HCT116 (cell line): ENCODE measurements at regions not wholly inside any gene's neighbourhood (a gene's known extent, or its start where the extent isn't known, plus 50 kb on each side); places are given as distances from the start of the nearest gene placed in this dataset.
A peak's percentile ranks its signal among the peaks of the same experiment; 100 is the strongest.

Source experiments
- ATAC-seq: fragments of 200-7000 bp; cut with Tn5 transposase; 2 replicates; pipeline ENCODE4 v1.9.1; 2020; ENCODE audit warnings: mild to moderate bottlenecking, moderate library complexity
- BruUV-seq: library from RNA; stranded (reverse); fragments of 400-500 nt; replicated peaks from 2 replicates; lab custom pipeline; 2021; lab: Mats Ljungman, UMichigan
- CTCF ChIA-PET: fragments of 300-600 bp; sonication (Branson Sonifier 250); formaldehyde crosslinking; loops from one replicate; lab custom pipeline; 2021; ENCODE audit warnings: antibody characterized with exemption; lab: Charles Lee
- POLR2A ChIA-PET: fragments of 300-600, 350-600 bp; sonication (Branson Sonifier 250); formaldehyde crosslinking; loops from one replicate; lab custom pipeline; 2021; ENCODE audit warnings: antibody characterized with exemption; lab: Charles Lee
- RAD21 ChIA-PET, 2 experiments: fragments of 300-600 bp; sonication (Branson Sonifier 250); formaldehyde crosslinking; loops; one replicate each; lab custom pipeline; 2023; ENCODE audit warnings: low total read pairs in 2 of 2; ENCODE audit not compliant: uncharacterized antibody in 2 of 2, unreplicated experiment in 2 of 2, low non-redundant PET in 1 of 2; lab: Charles Lee
- DNase-seq: peaks from one replicate; pipeline ENCODE4 v3.0.0-alpha.2; 2010; ENCODE audit warnings: low read depth, low spot score
- H2AFZ ChIP-seq: fragments of 200-600 bp; shearing (Covaris generic), sonication (generic); 2 replicates; pipeline ENCODE4 v1.6.1; 2017; ENCODE audit warnings: low read depth, mixed run types, mixed read lengths, antibody characterized with exemption, low read length; ENCODE audit not compliant: poor library complexity, severe bottlenecking
- H3K27ac ChIP-seq: 2 replicates; pipeline ENCODE4 v1.5.1; 2012; ENCODE audit warnings: low read depth, low read length
- H3K27me3 ChIP-seq: fragments of 200-600 bp; sonication (generic); 2 replicates; pipeline ENCODE4 v1.6.1; 2016; ENCODE audit warnings: mixed run types, low read length, mixed read lengths; ENCODE audit not compliant: insufficient read depth
- H3K36me3 ChIP-seq, 2 experiments: fragments of 200-500 bp in 1 of 2; fragments of 200-600 bp in 1 of 2; sonication (Bioruptor generic) in 1 of 2; sonication (generic) in 1 of 2; 2 replicates each; pipeline versions ENCODE4 v1.5.1 to v1.6.1; 2014 to 2016; ENCODE audit warnings: low read length in 2 of 2, inconsistent platforms in 1 of 2, mixed read lengths in 1 of 2, mixed run types in 1 of 2; ENCODE audit not compliant: insufficient read depth in 2 of 2, control insufficient read depth in 1 of 2
- H3K4me1 ChIP-seq, 2 experiments: fragments of 200-600 bp in 1 of 2; sonication (generic) in 1 of 2; 2 replicates each; pipeline versions ENCODE4 v1.5.1 to v1.6.1; 2012 to 2017; ENCODE audit warnings: low read length in 2 of 2, inconsistent platforms in 1 of 2, mild to moderate bottlenecking in 1 of 2, mixed read lengths in 1 of 2, mixed run types in 1 of 2, moderate library complexity in 1 of 2; ENCODE audit not compliant: insufficient read depth in 2 of 2, control insufficient read depth in 1 of 2
- H3K4me2 ChIP-seq: fragments of 200-600 bp; sonication (generic); 2 replicates; pipeline ENCODE4 v1.6.1; 2017; ENCODE audit warnings: mixed run types, low read length, mixed read lengths
- H3K4me3 ChIP-seq, 2 experiments: fragments of 200-600 bp in 1 of 2; sonication (generic) in 1 of 2; replicated peaks in 1 of 2; 2 replicates each; pipeline ENCODE4 v1.5.1; 2011 to 2016; ENCODE audit warnings: low read length in 2 of 2, control low read depth in 1 of 2, low read depth in 1 of 2, mild to moderate bottlenecking in 1 of 2, mixed read lengths in 1 of 2, mixed run types in 1 of 2
- H3K79me2 ChIP-seq: fragments of 200-600 bp; sonication (generic); 2 replicates; pipeline ENCODE4 v1.6.1; 2017; ENCODE audit warnings: mild to moderate bottlenecking, mixed run types, low read length, moderate library complexity, mixed read lengths; ENCODE audit not compliant: insufficient read depth
- H3K9ac ChIP-seq: fragments of 200-600 bp; sonication (generic); 2 replicates; pipeline ENCODE4 v1.6.1; 2016; ENCODE audit warnings: low read length, mixed read lengths
- H3K9me2 ChIP-seq: fragments of 200-600 bp; sonication (generic), shearing (Covaris generic); 2 replicates; pipeline ENCODE4 v1.6.1; 2017; ENCODE audit warnings: mixed run types, mild to moderate bottlenecking, moderate library complexity; ENCODE audit not compliant: insufficient read depth
- H3K9me3 ChIP-seq, 2 experiments: fragments of 200-500 bp in 1 of 2; fragments of 200-600 bp in 1 of 2; sonication (Bioruptor generic) in 1 of 2; sonication (generic) in 1 of 2; 2 replicates each; pipeline ENCODE4 v1.6.1; 2014 to 2017; ENCODE audit warnings: low read length in 2 of 2, mixed read lengths in 2 of 2, inconsistent platforms in 1 of 2, low read depth in 1 of 2, mild to moderate bottlenecking in 1 of 2, mixed run types in 1 of 2, moderate library complexity in 1 of 2; ENCODE audit not compliant: control insufficient read depth in 1 of 2, insufficient read depth in 1 of 2
- H4K20me1 ChIP-seq: fragments of 200-600 bp; sonication (generic), shearing (Covaris generic); 2 replicates; pipeline ENCODE4 v1.6.1; 2017; ENCODE audit warnings: mixed run types, mild to moderate bottlenecking, moderate library complexity; ENCODE audit not compliant: insufficient read depth
- CEBPB ChIP-seq: IDR thresholded peaks from 2 replicates; pipeline ENCODE4 v1.6.1; 2012; ENCODE audit warnings: low read depth
- EZH2 ChIP-seq: fragments of 200-600 bp; sonication (generic); IDR thresholded peaks from 2 replicates; pipeline ENCODE4 v1.6.1; 2017; ENCODE audit warnings: antibody characterized with exemption, mixed run types
- EZH2phosphoT487 ChIP-seq: fragments of 200-600 bp; IDR thresholded peaks from 2 replicates; pipeline ENCODE4 v1.6.1; 2018; ENCODE audit warnings: antibody characterized with exemption, borderline replicate concordance
- POLR2A ChIP-seq: IDR thresholded peaks from 2 replicates; pipeline ENCODE4 v1.7.0; 2011; ENCODE audit warnings: borderline replicate concordance; ENCODE audit not compliant: insufficient read depth, insufficient read length; ENCODE audit errors: extremely low read depth
- SP1 ChIP-seq: IDR thresholded peaks from 2 replicates; pipeline ENCODE4 v1.6.1; 2012; ENCODE audit warnings: low read depth
- SRF ChIP-seq: IDR thresholded peaks from 2 replicates; pipeline ENCODE4 v1.6.1; 2012; ENCODE audit warnings: low read depth
- YY1 ChIP-seq: IDR thresholded peaks from 2 replicates; pipeline ENCODE4 v1.6.1; 2011; ENCODE audit warnings: low read length, low read depth, moderate library complexity, mild to moderate bottlenecking; ENCODE audit not compliant: insufficient replicate concordance; ENCODE audit errors: extremely low read depth
- ZBTB33 ChIP-seq: IDR thresholded peaks from 2 replicates; pipeline ENCODE4 v1.6.1; 2011; ENCODE audit warnings: mild to moderate bottlenecking, low read length, moderate library complexity; ENCODE audit not compliant: insufficient replicate concordance; ENCODE audit errors: extremely low read depth
- intact Hi-C: fragments of 100-400 bp; cut with micrococcal nuclease; formaldehyde crosslinking; loops from 2 replicates; pipeline ENCODE4 v1.10.0; 2022
- TF ChIP-seq, protein P1 (sequence below): IDR thresholded peaks from 2 replicates; pipeline ENCODE4 v1.6.1; 2012
- TF ChIP-seq, protein P2 (sequence below): IDR thresholded peaks from 2 replicates; pipeline ENCODE4 v1.6.1; 2012; ENCODE audit warnings: low read depth

DNA sequence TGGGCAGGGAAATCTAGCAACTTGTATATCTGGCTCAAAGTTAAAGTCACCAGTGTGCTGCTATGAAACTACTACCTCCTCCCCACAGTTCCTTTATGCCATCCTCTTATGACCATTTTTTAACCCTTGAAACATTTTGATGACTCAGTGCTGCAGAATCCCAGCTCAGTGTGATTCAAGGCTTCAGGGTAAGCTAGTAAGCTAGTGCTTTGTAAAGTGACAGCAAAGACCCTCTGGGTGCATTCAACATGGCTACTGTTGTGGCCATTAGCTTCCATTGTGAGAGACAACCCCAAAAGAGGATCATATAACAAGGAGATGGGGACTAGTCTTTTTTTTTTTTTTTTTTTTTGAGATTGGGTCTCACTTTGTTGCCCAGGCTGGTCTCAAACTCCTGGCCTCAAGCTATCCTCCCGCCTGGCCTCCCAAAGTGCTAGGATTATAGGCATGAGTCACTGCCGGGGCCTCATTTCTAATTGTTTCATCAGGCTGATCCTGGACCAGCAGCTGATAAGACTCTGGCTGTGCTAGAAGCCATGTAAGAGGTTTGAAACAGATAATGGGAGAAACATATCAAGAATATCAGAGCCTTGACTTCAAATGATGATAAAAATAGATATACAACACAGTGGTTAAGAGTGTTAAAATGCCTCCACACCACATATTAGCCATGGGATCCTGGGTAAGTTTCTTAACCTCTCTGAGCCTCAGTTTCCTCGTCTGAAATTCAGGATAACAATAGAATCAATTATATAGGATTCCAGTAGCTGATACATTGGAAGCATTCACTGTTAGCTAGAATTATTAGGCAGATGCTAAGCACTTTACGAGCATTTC is 65.7 kb upstream of the RTN4 start (continued):
- TF ChIP-seq, protein P1, sequence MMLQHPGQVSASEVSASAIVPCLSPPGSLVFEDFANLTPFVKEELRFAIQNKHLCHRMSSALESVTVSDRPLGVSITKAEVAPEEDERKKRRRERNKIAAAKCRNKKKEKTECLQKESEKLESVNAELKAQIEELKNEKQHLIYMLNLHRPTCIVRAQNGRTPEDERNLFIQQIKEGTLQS: no peak; the same call in 1 of the 2 replicates
- no peak for TF ChIP-seq EZH2phosphoT487
- peak; percentile 95 for TF ChIP-seq CEBPB
- TF ChIP-seq YY1: no peak
- TF ChIP-seq, protein P2, sequence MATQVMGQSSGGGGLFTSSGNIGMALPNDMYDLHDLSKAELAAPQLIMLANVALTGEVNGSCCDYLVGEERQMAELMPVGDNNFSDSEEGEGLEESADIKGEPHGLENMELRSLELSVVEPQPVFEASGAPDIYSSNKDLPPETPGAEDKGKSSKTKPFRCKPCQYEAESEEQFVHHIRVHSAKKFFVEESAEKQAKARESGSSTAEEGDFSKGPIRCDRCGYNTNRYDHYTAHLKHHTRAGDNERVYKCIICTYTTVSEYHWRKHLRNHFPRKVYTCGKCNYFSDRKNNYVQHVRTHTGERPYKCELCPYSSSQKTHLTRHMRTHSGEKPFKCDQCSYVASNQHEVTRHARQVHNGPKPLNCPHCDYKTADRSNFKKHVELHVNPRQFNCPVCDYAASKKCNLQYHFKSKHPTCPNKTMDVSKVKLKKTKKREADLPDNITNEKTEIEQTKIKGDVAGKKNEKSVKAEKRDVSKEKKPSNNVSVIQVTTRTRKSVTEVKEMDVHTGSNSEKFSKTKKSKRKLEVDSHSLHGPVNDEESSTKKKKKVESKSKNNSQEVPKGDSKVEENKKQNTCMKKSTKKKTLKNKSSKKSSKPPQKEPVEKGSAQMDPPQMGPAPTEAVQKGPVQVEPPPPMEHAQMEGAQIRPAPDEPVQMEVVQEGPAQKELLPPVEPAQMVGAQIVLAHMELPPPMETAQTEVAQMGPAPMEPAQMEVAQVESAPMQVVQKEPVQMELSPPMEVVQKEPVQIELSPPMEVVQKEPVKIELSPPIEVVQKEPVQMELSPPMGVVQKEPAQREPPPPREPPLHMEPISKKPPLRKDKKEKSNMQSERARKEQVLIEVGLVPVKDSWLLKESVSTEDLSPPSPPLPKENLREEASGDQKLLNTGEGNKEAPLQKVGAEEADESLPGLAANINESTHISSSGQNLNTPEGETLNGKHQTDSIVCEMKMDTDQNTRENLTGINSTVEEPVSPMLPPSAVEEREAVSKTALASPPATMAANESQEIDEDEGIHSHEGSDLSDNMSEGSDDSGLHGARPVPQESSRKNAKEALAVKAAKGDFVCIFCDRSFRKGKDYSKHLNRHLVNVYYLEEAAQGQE: no peak
- TF ChIP-seq EZH2: no peak
- TF ChIP-seq SP1: peak; percentile 78

DNA sequence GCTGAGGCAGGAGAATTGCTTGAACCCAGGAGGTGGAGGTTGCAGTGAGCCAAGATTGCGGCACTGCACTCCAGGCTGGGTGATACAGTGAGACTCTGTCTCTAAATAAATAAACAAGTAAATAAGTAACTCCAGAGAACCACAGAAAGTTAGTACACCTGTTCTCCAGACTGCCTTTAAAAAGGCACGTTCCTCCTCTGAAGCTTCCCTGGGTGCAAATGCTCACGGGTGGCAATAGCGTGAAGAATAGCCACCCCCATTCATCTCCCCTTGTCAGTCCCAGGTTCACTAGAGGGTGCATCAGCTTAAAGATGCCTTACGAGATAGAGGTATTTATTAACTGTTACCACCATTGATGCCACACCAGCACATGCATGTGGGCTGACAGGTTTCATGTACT is 64.3 kb upstream of the RTN4 start:
- no peak for DNase-seq
- intact Hi-C loops: no loop called here
- Histone ChIP-seq H3K4me3 (no peak overlapping the region), H3K36me3 (no peaks in the 10 kb centered on the region), H3K27me3 (no peaks in the 10 kb centered on the region), H3K4me1 (peaks cover 39 to 68% of the 10 kb centered on the region in 2 experiments), H3K9me2 (no peaks in the 10 kb centered on the region), H4K20me1 (no peaks in the 10 kb centered on the region), H2AFZ (no peak overlapping the region), H3K9ac (no peak overlapping the region), H3K9me3 (no peaks in the 10 kb centered on the region), H3K4me2 (peak overlapping the region; percentile 71), H3K79me2 (no peaks in the 10 kb centered on the region), H3K27ac (no peak overlapping the region)
- ChIA-PET CTCF (interaction anchor here (0.6 to 1.6 kb wide), 2 partner anchors 11 to 66 kb away, joined by 4 to 6 read pairs; no protein-coding TSS in a partner anchor), RAD21 (no interaction called here), POLR2A (interaction anchor here (2.2 to 4.1 kb wide), 3 partner anchors 17 to 64 kb away, joined by 9 to 38 read pairs (median 10); partner anchors contain the start of gene RTN4)
- BruUV-seq: no TSS peak
- TF ChIP-seq SRF: no peak
- no peak for TF ChIP-seq POLR2A
- TF ChIP-seq EZH2phosphoT487: no peak
- TF ChIP-seq, protein P1: no peak
- no peak for TF ChIP-seq EZH2
- no peak for TF ChIP-seq ZBTB33
- TF ChIP-seq YY1: no peak
- ATAC-seq: no peak
